K562 (cell line): ENCODE measurements at regions not wholly inside any gene's neighbourhood (a gene's known extent, or its start where the extent isn't known, plus 50 kb on each side); places are given as distances from the start of the nearest gene placed in this dataset.

Experiments
- ATAC-seq: fragments of 200-7000 bp; cut with Tn5 transposase; 3 replicates; pipeline ENCODE4 v1.9.1; 2020; ENCODE audit warnings: moderate library complexity
- BruUV-seq: library from RNA; stranded (reverse); fragments of 400-500 nt; replicated peaks from 2 replicates; lab custom pipeline; 2021; lab: Mats Ljungman, UMichigan
- CTCF ChIA-PET: fragments of 300-600 bp; formaldehyde crosslinking; extraction: SDS; loops from one replicate; lab custom pipeline; 2021; ENCODE audit warnings: low intra/inter-chr PET ratio; lab: Yijun Ruan, JAX
- POLR2A ChIA-PET: fragments of 300-600, 350-650 bp; sonication (Branson Sonifier 250); formaldehyde crosslinking; extraction: SDS; loops from one replicate; lab custom pipeline; 2021; ENCODE audit warnings: antibody characterized with exemption, inconsistent platforms; lab: Yijun Ruan, JAX
- DNase-seq, 4 experiments: peaks; one replicate each; pipeline versions ENCODE4 v3.0.0 to v3.0.0-alpha.2; 2011 to 2018; ENCODE audit warnings: low spot score in 3 of 4, mixed read lengths in 3 of 4; ENCODE audit errors: extremely low read depth in 1 of 4
- FAIRE-seq: peaks from 2 replicates; lab custom pipeline; 2011; peaks lifted over from hg19 to GRCh38; lab: Jason Lieb, UNC
- H2AFZ ChIP-seq: 2 replicates; pipeline ENCODE4 v1.6.0; 2011; ENCODE audit warnings: low read depth, low read length, control low read depth, inconsistent platforms
- H3K27ac ChIP-seq: fragments of 200-600 bp; 3 replicates; pipeline ENCODE4 v1.8.0; 2011; ENCODE audit warnings: low read depth, mild to moderate bottlenecking, control low read depth, inconsistent platforms, low read length, moderate library complexity, mixed read lengths; ENCODE audit errors: extremely low read depth
- H3K27me3 ChIP-seq, 2 experiments: fragments of 300-600 bp in 1 of 2; 2 replicates in 1 of 2; 3 replicates in 1 of 2; pipeline versions ENCODE4 v1.6.0 to v1.8.0; 2011; ENCODE audit warnings: inconsistent platforms in 2 of 2, low read length in 2 of 2, mild to moderate bottlenecking in 1 of 2, mixed read lengths in 1 of 2, moderate library complexity in 1 of 2; ENCODE audit not compliant: control insufficient read depth in 2 of 2, insufficient read depth in 2 of 2
- H3K36me3 ChIP-seq: fragments of 300-600 bp; 3 replicates; pipeline ENCODE4 v1.8.0; 2011; ENCODE audit warnings: mild to moderate bottlenecking, low read length, inconsistent platforms; ENCODE audit not compliant: control insufficient read depth, insufficient read depth
- H3K4me1 ChIP-seq, 2 experiments: fragments of 200-600 bp in 1 of 2; replicated peaks in 1 of 2; 2 replicates in 1 of 2; 3 replicates in 1 of 2; pipeline versions ENCODE4 v1.5.1 to v1.8.0; 2011; ENCODE audit warnings: inconsistent platforms in 2 of 2, low read length in 2 of 2, mild to moderate bottlenecking in 1 of 2, mixed read lengths in 1 of 2, moderate library complexity in 1 of 2; ENCODE audit not compliant: control insufficient read depth in 2 of 2, insufficient read depth in 2 of 2
- H3K4me2 ChIP-seq: 2 replicates; pipeline ENCODE4 v1.6.1; 2011; ENCODE audit warnings: low read length, control low read depth, inconsistent platforms, mixed read lengths; ENCODE audit not compliant: insufficient read depth
- H3K4me3 ChIP-seq: fragments of 200-600 bp; sonication (generic), shearing (Covaris generic); 2 replicates; pipeline ENCODE4 v1.5.1; 2016; ENCODE audit warnings: control low read depth, inconsistent platforms
- H3K79me2 ChIP-seq: fragments of 200-600 bp; 3 replicates; pipeline ENCODE4 v1.8.0; 2011; ENCODE audit warnings: low read length, inconsistent platforms; ENCODE audit not compliant: control insufficient read depth, insufficient read depth
- H3K9ac ChIP-seq, 2 experiments: 2 replicates each; pipeline versions ENCODE4 v1.6.0 to v1.6.1; 2011; ENCODE audit warnings: low read depth in 2 of 2, low read length in 2 of 2, control low read depth in 1 of 2, inconsistent platforms in 1 of 2, mild to moderate bottlenecking in 1 of 2, mixed read lengths in 1 of 2; ENCODE audit not compliant: insufficient read depth in 1 of 2
- H3K9me1 ChIP-seq: one replicate; pipeline ENCODE4 v1.6.0; 2011; ENCODE audit warnings: inconsistent platforms, mild to moderate bottlenecking, low read length, moderate library complexity; ENCODE audit not compliant: control insufficient read depth, insufficient read depth
- H3K9me3 ChIP-seq: replicated peaks from 2 replicates; pipeline ENCODE4 v1.5.1; 2011; ENCODE audit warnings: low read depth, low read length, inconsistent platforms; ENCODE audit not compliant: control insufficient read depth, insufficient read depth
- H4K20me1 ChIP-seq: replicated peaks from 2 replicates; pipeline ENCODE4 v1.6.1; 2011; ENCODE audit warnings: low read length, inconsistent platforms, mixed read lengths; ENCODE audit not compliant: control insufficient read depth, insufficient read depth
- BCL6 ChIP-seq: fragments of 250-450 bp; sonication (Bioruptor Pico); IDR thresholded peaks from 2 replicates; pipeline ENCODE4 v1.4.0; 2020
- ETS2 ChIP-seq: IDR thresholded peaks from 2 replicates; pipeline ENCODE4 v1.6.1; 2016; ENCODE audit warnings: borderline replicate concordance, missing genetic modification characterization, mild to moderate bottlenecking, moderate library complexity, missing compliant biosample characterization; ENCODE audit not compliant: poor library complexity, severe bottlenecking
- NELFE ChIP-seq: IDR thresholded peaks from 2 replicates; pipeline ENCODE4 v1.6.1; 2011; ENCODE audit warnings: mild to moderate bottlenecking; ENCODE audit not compliant: insufficient read depth, insufficient read length
- SRSF9 ChIP-seq: fragments of 200-400 bp; formaldehyde crosslinking; IDR thresholded peaks from 2 replicates; pipeline ENCODE4 v1.6.1; 2017; ENCODE audit warnings: low read depth, low read length, borderline replicate concordance
- WGBS: fragments of 100-300 bp; shearing (Covaris generic); methylation state at CpG from one replicate; pipeline ENCODE4 v1.1.6; 2016; ENCODE audit warnings: low coverage, mixed read lengths; ENCODE audit not compliant: insufficient coverage; ENCODE audit errors: missing lambda C conversion rate; 5-methylcytosine and 5-hydroxymethylcytosine counted together
- in situ Hi-C: fragments of 300-500 bp; cut with MboI; formaldehyde crosslinking; loops from 4 replicates; pipeline ENCODE4 v1.15.0; 2018; ENCODE audit warnings: inconsistent platforms, mixed read lengths
- intact Hi-C: fragments of 100-400 bp; cut with micrococcal nuclease; formaldehyde crosslinking; loops from 2 replicates; pipeline ENCODE4 v1.14.2; 2022
- TF ChIP-seq, protein P1 (sequence below): fragments of 450-650 bp; IDR thresholded peaks from 2 replicates; pipeline ENCODE4 v1.6.1; 2016; ENCODE audit warnings: mild to moderate bottlenecking, moderate library complexity

DNA sequence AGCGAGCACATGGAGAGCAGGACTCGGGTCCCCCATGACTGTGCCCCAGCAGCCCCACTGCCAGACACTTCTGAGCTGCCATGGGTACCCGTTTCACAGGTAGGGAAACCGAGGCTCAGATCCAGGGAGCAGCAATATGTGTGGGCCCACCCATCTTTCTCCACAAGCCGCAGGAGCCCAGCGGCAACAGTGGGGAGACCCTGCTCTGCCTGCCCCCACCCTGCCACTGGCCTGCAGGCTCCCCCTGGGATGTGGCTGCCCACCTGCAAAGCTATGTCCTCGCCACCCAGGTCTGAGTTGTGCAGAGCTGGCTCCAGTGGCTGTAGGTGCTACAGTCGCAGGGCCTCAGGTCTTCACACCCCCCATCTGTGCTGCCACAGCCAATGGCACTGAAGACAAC is 50.6 kb upstream of the C1QTNF9B start:
- Histone ChIP-seq H3K27ac (no peak overlapping the region), H3K9me1 (no peaks in the 10 kb centered on the region), H4K20me1 (no peaks in the 10 kb centered on the region), H3K79me2 (no peaks in the 10 kb centered on the region), H3K4me1 (peaks cover 0 to 4% of the 10 kb centered on the region in 2 experiments; a peak in 1 of 5 replicates), H3K4me2 (no peak overlapping the region), H3K9ac (no peak overlapping the region), H3K9me3 (no peaks in the 10 kb centered on the region), H3K27me3 (no peaks in the 10 kb centered on the region), H3K36me3 (no peaks in the 10 kb centered on the region), H2AFZ (no peak overlapping the region), H3K4me3 (no peak overlapping the region)
- no peak for DNase-seq
- in situ Hi-C loops = no loop called here
- POLR2A ChIA-PET = interaction anchor here (1.0 kb wide), 1 partner anchor 9 kb away, joined by 4 read pairs; no protein-coding TSS in a partner anchor
- ATAC-seq = no peak
- 0% methylated on average over 6 of the region's 8 CpGs for WGBS
- CTCF ChIA-PET = no interaction called here
- intact Hi-C loops = no loop called here
- no peak for FAIRE-seq
- no TSS peak for BruUV-seq
- TF ChIP-seq SRSF9 (no peak), BCL6 (CRISPR knock-in tag) (no peak)

DNA sequence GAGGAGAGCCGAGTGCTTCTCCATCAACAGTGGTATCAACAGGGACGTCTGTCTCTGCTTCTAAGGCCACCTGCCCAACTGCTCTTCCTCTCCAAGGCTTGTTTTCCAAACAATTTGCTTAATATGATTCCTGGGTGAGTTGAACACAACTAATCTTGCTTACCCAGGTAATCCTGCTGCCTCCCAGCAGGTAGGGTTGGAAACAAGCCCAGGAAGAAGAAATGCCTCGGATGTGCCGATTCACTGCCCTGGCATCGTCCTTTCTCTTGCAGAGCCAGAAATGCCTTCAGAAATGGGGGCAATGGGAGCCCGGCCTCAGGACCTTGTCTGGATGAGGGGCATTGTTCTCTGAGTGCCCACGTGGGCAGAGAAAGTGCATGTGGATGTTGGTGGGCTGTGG is 51.9 kb upstream of the C1QTNF9B start:
- DNase-seq = no peak
- Histone ChIP-seq H3K27ac (no peak overlapping the region), H3K27me3 (no peaks in the 10 kb centered on the region), H4K20me1 (no peaks in the 10 kb centered on the region), H3K9me3 (no peaks in the 10 kb centered on the region), H3K9ac (no peak overlapping the region), H3K4me2 (no peak overlapping the region), H3K36me3 (no peaks in the 10 kb centered on the region), H3K9me1 (no peaks in the 10 kb centered on the region), H3K4me3 (no peak overlapping the region), H2AFZ (no peak overlapping the region), H3K4me1 (peaks cover 0 to 9% of the 10 kb centered on the region in 2 experiments; a peak in 2 of 5 replicates), H3K79me2 (no peaks in the 10 kb centered on the region)
- no TSS peak for BruUV-seq
- ATAC-seq = no peak
- FAIRE-seq = no peak
- POLR2A ChIA-PET = no interaction called here
- in situ Hi-C loops (no loop called here), intact Hi-C loops (no loop called here)
- CTCF ChIA-PET = no interaction called here
- WGBS = 0% methylated on average over 7 of the region's 7 CpGs
- TF ChIP-seq, protein P1, sequence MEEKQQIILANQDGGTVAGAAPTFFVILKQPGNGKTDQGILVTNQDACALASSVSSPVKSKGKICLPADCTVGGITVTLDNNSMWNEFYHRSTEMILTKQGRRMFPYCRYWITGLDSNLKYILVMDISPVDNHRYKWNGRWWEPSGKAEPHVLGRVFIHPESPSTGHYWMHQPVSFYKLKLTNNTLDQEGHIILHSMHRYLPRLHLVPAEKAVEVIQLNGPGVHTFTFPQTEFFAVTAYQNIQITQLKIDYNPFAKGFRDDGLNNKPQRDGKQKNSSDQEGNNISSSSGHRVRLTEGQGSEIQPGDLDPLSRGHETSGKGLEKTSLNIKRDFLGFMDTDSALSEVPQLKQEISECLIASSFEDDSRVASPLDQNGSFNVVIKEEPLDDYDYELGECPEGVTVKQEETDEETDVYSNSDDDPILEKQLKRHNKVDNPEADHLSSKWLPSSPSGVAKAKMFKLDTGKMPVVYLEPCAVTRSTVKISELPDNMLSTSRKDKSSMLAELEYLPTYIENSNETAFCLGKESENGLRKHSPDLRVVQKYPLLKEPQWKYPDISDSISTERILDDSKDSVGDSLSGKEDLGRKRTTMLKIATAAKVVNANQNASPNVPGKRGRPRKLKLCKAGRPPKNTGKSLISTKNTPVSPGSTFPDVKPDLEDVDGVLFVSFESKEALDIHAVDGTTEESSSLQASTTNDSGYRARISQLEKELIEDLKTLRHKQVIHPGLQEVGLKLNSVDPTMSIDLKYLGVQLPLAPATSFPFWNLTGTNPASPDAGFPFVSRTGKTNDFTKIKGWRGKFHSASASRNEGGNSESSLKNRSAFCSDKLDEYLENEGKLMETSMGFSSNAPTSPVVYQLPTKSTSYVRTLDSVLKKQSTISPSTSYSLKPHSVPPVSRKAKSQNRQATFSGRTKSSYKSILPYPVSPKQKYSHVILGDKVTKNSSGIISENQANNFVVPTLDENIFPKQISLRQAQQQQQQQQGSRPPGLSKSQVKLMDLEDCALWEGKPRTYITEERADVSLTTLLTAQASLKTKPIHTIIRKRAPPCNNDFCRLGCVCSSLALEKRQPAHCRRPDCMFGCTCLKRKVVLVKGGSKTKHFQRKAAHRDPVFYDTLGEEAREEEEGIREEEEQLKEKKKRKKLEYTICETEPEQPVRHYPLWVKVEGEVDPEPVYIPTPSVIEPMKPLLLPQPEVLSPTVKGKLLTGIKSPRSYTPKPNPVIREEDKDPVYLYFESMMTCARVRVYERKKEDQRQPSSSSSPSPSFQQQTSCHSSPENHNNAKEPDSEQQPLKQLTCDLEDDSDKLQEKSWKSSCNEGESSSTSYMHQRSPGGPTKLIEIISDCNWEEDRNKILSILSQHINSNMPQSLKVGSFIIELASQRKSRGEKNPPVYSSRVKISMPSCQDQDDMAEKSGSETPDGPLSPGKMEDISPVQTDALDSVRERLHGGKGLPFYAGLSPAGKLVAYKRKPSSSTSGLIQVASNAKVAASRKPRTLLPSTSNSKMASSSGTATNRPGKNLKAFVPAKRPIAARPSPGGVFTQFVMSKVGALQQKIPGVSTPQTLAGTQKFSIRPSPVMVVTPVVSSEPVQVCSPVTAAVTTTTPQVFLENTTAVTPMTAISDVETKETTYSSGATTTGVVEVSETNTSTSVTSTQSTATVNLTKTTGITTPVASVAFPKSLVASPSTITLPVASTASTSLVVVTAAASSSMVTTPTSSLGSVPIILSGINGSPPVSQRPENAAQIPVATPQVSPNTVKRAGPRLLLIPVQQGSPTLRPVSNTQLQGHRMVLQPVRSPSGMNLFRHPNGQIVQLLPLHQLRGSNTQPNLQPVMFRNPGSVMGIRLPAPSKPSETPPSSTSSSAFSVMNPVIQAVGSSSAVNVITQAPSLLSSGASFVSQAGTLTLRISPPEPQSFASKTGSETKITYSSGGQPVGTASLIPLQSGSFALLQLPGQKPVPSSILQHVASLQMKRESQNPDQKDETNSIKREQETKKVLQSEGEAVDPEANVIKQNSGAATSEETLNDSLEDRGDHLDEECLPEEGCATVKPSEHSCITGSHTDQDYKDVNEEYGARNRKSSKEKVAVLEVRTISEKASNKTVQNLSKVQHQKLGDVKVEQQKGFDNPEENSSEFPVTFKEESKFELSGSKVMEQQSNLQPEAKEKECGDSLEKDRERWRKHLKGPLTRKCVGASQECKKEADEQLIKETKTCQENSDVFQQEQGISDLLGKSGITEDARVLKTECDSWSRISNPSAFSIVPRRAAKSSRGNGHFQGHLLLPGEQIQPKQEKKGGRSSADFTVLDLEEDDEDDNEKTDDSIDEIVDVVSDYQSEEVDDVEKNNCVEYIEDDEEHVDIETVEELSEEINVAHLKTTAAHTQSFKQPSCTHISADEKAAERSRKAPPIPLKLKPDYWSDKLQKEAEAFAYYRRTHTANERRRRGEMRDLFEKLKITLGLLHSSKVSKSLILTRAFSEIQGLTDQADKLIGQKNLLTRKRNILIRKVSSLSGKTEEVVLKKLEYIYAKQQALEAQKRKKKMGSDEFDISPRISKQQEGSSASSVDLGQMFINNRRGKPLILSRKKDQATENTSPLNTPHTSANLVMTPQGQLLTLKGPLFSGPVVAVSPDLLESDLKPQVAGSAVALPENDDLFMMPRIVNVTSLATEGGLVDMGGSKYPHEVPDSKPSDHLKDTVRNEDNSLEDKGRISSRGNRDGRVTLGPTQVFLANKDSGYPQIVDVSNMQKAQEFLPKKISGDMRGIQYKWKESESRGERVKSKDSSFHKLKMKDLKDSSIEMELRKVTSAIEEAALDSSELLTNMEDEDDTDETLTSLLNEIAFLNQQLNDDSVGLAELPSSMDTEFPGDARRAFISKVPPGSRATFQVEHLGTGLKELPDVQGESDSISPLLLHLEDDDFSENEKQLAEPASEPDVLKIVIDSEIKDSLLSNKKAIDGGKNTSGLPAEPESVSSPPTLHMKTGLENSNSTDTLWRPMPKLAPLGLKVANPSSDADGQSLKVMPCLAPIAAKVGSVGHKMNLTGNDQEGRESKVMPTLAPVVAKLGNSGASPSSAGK = no peak
- no peak for TF ChIP-seq NELFE
- TF ChIP-seq ETS2 (tag) = no peak
